ENCODE measurements at regions not wholly inside any gene's neighbourhood (a gene's known extent, or its start where the extent isn't known, plus 50 kb on each side); places are given as distances from the start of the nearest gene placed in this dataset.

DNA sequence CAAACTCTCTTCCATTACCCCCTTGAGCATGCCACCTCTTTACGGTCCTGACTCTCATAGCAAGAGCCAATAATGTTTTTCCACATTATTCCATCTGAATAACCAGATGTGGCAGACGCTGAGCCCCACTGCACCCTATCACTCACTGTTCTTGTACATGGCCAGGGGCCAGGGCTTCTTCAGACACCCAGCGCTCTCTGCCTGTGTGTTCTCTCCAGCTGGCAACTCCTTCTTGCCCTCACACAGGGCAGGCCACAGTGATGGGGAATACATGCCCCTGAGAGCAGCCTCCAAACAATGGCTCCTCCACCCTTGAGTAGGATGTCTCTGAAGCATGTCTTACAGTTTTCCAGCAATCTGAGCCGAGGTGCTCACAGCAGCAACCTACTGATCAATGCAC, 50.8 kb upstream of the STIM2 start:
- TF ChIP-seq EZH2 (IDR thresholded peaks at IDR 0.05; ENCODE audit: insufficient read depth, low read length) = no peak
- TF ChIP-seq, protein P1, sequence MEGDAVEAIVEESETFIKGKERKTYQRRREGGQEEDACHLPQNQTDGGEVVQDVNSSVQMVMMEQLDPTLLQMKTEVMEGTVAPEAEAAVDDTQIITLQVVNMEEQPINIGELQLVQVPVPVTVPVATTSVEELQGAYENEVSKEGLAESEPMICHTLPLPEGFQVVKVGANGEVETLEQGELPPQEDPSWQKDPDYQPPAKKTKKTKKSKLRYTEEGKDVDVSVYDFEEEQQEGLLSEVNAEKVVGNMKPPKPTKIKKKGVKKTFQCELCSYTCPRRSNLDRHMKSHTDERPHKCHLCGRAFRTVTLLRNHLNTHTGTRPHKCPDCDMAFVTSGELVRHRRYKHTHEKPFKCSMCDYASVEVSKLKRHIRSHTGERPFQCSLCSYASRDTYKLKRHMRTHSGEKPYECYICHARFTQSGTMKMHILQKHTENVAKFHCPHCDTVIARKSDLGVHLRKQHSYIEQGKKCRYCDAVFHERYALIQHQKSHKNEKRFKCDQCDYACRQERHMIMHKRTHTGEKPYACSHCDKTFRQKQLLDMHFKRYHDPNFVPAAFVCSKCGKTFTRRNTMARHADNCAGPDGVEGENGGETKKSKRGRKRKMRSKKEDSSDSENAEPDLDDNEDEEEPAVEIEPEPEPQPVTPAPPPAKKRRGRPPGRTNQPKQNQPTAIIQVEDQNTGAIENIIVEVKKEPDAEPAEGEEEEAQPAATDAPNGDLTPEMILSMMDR (IDR thresholded peaks at IDR 0.05; ENCODE audit: insufficient read depth, low read depth, low read length) = no peak

Data from astrocyte (in vitro differentiated cells and primary cell).